Heart left ventricle (tissue), 13 donors: ENCODE measurements at regions not wholly inside any gene's neighbourhood (a gene's known extent, or its start where the extent isn't known, plus 50 kb on each side); places are given as distances from the start of the nearest gene placed in this dataset.

Experiments
- CTCF ChIP-seq, 12 donors: fragments of 200-600 bp; sonication (generic) in 4 of 12; IDR thresholded peaks; one replicate each; pipeline versions ENCODE4 v1.5.0 to v1.8.0; 2018 to 2022; ENCODE audit warnings: antibody characterized with exemption in 12 of 12, mild to moderate bottlenecking in 5 of 12
- POLR2A ChIP-seq, 2 donors: fragments of 450-650 bp; IDR thresholded peaks; one replicate each; pipeline ENCODE4 v1.6.1; 2017; ENCODE audit warnings: antibody characterized with exemption in 2 of 2, mild to moderate bottlenecking in 2 of 2, moderate library complexity in 2 of 2
- donor health status: ischemic (EF 13 %, LVEDD 7.1; RV severe dilation, severe dysfunction).
- donor health status: DM: no; HTN: yes; CAD: no.
- donor health status: DM: no; HTN: no; CAD: no.
- donor health status: ischemic (EF 25% LVEDD 6.9; RV normal size, moderate dysfunction).
- donor health status: ischemic (EF 25% LVEDD 5.7; RV mildly dilated, moderate dysfunction).
- donor health status: ischemic (EF 35%, LVEDD 5.7; RV mildly dilated, moderate dysfunction).
- donor health status: nonischemic (EF 11% LVEDD 7.7; RV severe dilation, severe dysfunction).
- donor health status: DM: yes; HTN: yes; CAD: no.
- donor health status: PGD.
- donor health status: ischemic (EF 29% LVEDD 5.4; RV normal size, mild dysfunction).
- donor health status: nonischemic (EF 23%, LVEDD 6.1; RV moderate dilation, normal function).

GRCh38 chr6:16868968-16869367 is 107.7 kb upstream of the ATXN1 start:
- no peak for TF ChIP-seq POLR2A (IDR thresholded peaks at IDR 0.05)
- no peak for TF ChIP-seq CTCF (IDR thresholded peaks at IDR 0.05)
